ENCODE measurements at regions not wholly inside any gene's neighbourhood (a gene's known extent, or its start where the extent isn't known, plus 50 kb on each side); places are given as distances from the start of the nearest gene placed in this dataset.

DNA sequence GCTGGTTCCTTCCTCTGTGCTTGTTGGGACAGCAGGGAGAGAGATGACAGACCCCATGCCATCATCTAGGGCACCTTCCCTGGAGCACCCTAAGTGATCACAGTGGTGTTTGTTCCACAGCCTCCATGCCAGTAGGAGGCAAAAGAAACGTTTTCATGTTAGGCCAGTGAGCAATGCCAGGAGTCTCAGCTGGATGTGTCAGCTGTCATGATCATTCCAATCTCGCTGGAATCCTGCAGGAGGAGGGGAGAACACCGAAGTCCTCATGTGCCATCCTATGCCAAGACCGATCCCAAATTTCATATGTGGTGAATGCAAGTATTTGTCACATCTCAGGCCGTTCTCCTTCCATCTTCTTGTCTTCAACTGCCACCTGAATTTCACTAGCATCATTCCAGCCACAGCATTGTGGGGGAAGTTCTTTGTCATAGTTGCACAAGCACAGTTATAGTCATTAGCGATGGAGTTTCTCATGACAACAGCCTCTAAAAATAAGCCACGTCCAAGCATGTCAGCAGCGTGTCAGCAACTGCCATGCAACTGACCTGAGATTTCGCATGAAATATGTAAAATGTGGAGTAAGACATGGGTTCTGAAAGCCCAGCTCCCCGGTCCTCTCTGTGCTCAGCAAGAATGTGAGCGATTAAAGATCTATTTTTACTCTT, 97.2 kb upstream of the DNAH5 start:
- no peak for TF ChIP-seq ELF4 (IDR thresholded peaks at IDR 0.05)
- TF ChIP-seq TARDBP (IDR thresholded peaks at IDR 0.05), result no peak
- TF ChIP-seq SUZ12 (IDR thresholded peaks at IDR 0.05), result no peak
- no peak for TF ChIP-seq FOXM1 (IDR thresholded peaks at IDR 0.05; ENCODE audit: borderline replicate concordance)
- TF ChIP-seq L3MBTL2 (conservative IDR thresholded peaks at IDR 0.05), result no peak
- no peak for TF ChIP-seq ARNT (IDR thresholded peaks at IDR 0.05)
- TF ChIP-seq NFRKB (IDR thresholded peaks at IDR 0.05), result no peak
- no peak for TF ChIP-seq SP1 (IDR thresholded peaks at IDR 0.05)
- no peak for TF ChIP-seq LEF1 (IDR thresholded peaks at IDR 0.05; ENCODE audit: borderline replicate concordance)
- TF ChIP-seq, protein P1, sequence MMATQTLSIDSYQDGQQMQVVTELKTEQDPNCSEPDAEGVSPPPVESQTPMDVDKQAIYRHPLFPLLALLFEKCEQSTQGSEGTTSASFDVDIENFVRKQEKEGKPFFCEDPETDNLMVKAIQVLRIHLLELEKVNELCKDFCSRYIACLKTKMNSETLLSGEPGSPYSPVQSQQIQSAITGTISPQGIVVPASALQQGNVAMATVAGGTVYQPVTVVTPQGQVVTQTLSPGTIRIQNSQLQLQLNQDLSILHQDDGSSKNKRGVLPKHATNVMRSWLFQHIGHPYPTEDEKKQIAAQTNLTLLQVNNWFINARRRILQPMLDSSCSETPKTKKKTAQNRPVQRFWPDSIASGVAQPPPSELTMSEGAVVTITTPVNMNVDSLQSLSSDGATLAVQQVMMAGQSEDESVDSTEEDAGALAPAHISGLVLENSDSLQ (IDR thresholded peaks at IDR 0.05), result no peak
- TF ChIP-seq HDGF (IDR thresholded peaks at IDR 0.05; ENCODE audit: borderline replicate concordance), result no peak
- TF ChIP-seq FOXK2 (IDR thresholded peaks at IDR 0.05), result no peak

All from HEK293T (cell line).